Liver (tissue), 7 donors: ENCODE measurements at regions not wholly inside any gene's neighbourhood (a gene's known extent, or its start where the extent isn't known, plus 50 kb on each side); places are given as distances from the start of the nearest gene placed in this dataset.
"Not testable (repeated sequence)": the region's sequence is repeated elsewhere in the genome, so short reads cannot be mapped to it uniquely, and the experiment has no call there.

Experiments
- DNase-seq: peaks from one replicate; pipeline ENCODE4 v3.0.0-alpha.2; 2017; ENCODE audit warnings: low spot score
- H3K27ac ChIP-seq, 2 donors: one replicate each; pipeline ENCODE4 v1.7.0; 2013; ENCODE audit warnings: inconsistent platforms in 2 of 2, low read length in 2 of 2, control low read depth in 1 of 2, low read depth in 1 of 2, mild to moderate bottlenecking in 1 of 2
- H3K27me3 ChIP-seq, 4 donors: one replicate each; pipeline versions ENCODE4 v1.6.1 to v1.7.0; 2013; ENCODE audit warnings: low read length in 3 of 4, inconsistent platforms in 1 of 4, mild to moderate bottlenecking in 1 of 4, moderate library complexity in 1 of 4; ENCODE audit not compliant: control insufficient read depth in 4 of 4, insufficient read depth in 4 of 4
- H3K36me3 ChIP-seq, 4 donors: one replicate each; pipeline versions ENCODE4 v1.6.1 to v1.7.0; 2013; ENCODE audit warnings: low read length in 3 of 4, mild to moderate bottlenecking in 3 of 4, low read depth in 1 of 4, moderate library complexity in 1 of 4; ENCODE audit not compliant: control insufficient read depth in 4 of 4, insufficient read depth in 3 of 4
- H3K4me1 ChIP-seq, 4 donors: one replicate each; pipeline versions ENCODE4 v1.6.1 to v1.7.0; 2013; ENCODE audit warnings: low read length in 3 of 4, mild to moderate bottlenecking in 3 of 4, moderate library complexity in 1 of 4; ENCODE audit not compliant: control insufficient read depth in 4 of 4, insufficient read depth in 4 of 4
- H3K4me3 ChIP-seq, 3 donors: one replicate each; pipeline versions ENCODE4 v1.6.1 to v1.7.0; 2013; ENCODE audit warnings: low read length in 3 of 3, control low read depth in 1 of 3, low read depth in 1 of 3, mild to moderate bottlenecking in 1 of 3
- H3K9ac ChIP-seq, 2 donors: one replicate each; pipeline ENCODE4 v1.7.0; 2013; ENCODE audit warnings: low read length in 2 of 2, mild to moderate bottlenecking in 2 of 2, moderate library complexity in 2 of 2, control low read depth in 1 of 2, low read depth in 1 of 2
- H3K9me3 ChIP-seq, 4 donors: one replicate each; pipeline versions ENCODE4 v1.6.1 to v1.7.0; 2013; ENCODE audit warnings: low read length in 3 of 4; ENCODE audit not compliant: control insufficient read depth in 4 of 4
- EGR1 ChIP-seq, 2 donors: IDR thresholded peaks; 2 replicates each; pipeline ENCODE4 v1.6.1; 2016 to 2018; ENCODE audit warnings: antibody characterized with exemption in 2 of 2, low read depth in 2 of 2
- FOXA1 ChIP-seq: IDR thresholded peaks from 2 replicates; pipeline ENCODE4 v1.6.1; 2016; ENCODE audit warnings: antibody characterized with exemption
- FOXA2 ChIP-seq: IDR thresholded peaks from 2 replicates; pipeline ENCODE4 v1.6.1; 2016; ENCODE audit warnings: antibody characterized with exemption
- GABPA ChIP-seq, 2 donors: IDR thresholded peaks in 1 of 2; conservative IDR thresholded peaks in 1 of 2; 2 replicates each; pipeline ENCODE4 v1.6.1; 2016; ENCODE audit warnings: antibody characterized with exemption in 2 of 2, mild to moderate bottlenecking in 1 of 2, moderate library complexity in 1 of 2
- MAX ChIP-seq: IDR thresholded peaks from 2 replicates; pipeline ENCODE4 v1.6.1; 2016; ENCODE audit warnings: antibody characterized with exemption
- NR2F2 ChIP-seq: IDR thresholded peaks from 2 replicates; pipeline ENCODE4 v1.6.1; 2016; ENCODE audit warnings: antibody characterized with exemption
- RXRA ChIP-seq, 2 donors: IDR thresholded peaks; 2 replicates each; pipeline ENCODE4 v1.6.1; 2017 to 2018; ENCODE audit warnings: antibody characterized with exemption in 2 of 2, mild to moderate bottlenecking in 1 of 2
- SP1 ChIP-seq: IDR thresholded peaks from 2 replicates; pipeline ENCODE4 v1.6.1; 2018; ENCODE audit warnings: antibody characterized with exemption, mild to moderate bottlenecking
- TAF1 ChIP-seq: conservative IDR thresholded peaks from 2 replicates; pipeline ENCODE4 v1.6.1; 2016; ENCODE audit warnings: antibody characterized with exemption, mild to moderate bottlenecking
- YY1 ChIP-seq: IDR thresholded peaks from 2 replicates; pipeline ENCODE4 v1.6.1; 2016; ENCODE audit warnings: antibody characterized with exemption, mild to moderate bottlenecking
- WGBS: extraction: QIAGEN DNeasy Blood & Tissue Kit; methylation state at CpG from one replicate; pipeline ENCODE4 v1.1.7; 2013; 5-methylcytosine and 5-hydroxymethylcytosine counted together
- TF ChIP-seq, protein P1 (sequence below): IDR thresholded peaks from 2 replicates; pipeline ENCODE4 v1.6.1; 2016; ENCODE audit warnings: antibody characterized with exemption
- TF ChIP-seq, protein P2 (sequence below): IDR thresholded peaks from 2 replicates; pipeline ENCODE4 v1.6.1; 2016; ENCODE audit warnings: antibody characterized with exemption
- TF ChIP-seq, protein P3 (sequence below): IDR thresholded peaks from 2 replicates; pipeline ENCODE4 v1.6.1; 2016; ENCODE audit warnings: antibody characterized with exemption, mild to moderate bottlenecking
- donor health status: healthy.
- donor health status: healthy.
- donor health status: healthy.
- donor health status: healthy.

DNA sequence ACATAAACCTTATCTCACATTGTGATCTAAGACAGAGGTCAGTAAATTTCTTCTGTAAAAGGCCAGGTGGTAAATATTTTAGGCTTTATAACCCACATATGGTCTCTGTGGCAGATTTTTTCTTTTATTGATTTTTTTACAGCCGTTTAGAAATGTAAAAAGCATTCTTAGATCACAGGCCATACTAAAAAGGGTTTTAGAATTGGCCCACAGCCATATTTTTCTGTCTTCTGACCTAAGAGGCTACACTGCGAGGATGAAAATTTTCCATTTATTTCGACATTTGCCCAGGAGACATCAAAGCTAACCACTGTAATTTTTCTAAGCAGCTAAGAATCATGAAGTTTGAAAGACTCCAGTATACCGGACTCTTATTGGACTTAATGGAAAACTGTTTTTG is 377.2 kb upstream of the SGO1 start:
- H3K4me3 ChIP-seq = no peak overlapping the region
- TF ChIP-seq, protein P1, sequence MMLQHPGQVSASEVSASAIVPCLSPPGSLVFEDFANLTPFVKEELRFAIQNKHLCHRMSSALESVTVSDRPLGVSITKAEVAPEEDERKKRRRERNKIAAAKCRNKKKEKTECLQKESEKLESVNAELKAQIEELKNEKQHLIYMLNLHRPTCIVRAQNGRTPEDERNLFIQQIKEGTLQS = no peak
- TF ChIP-seq SP1 = no peak
- no peak for TF ChIP-seq GABPA (IDR thresholded peaks at IDR 0.05 in 1 of 2, conservative IDR thresholded peaks at IDR 0.05 in 1 of 2)
- TF ChIP-seq, protein P2, sequence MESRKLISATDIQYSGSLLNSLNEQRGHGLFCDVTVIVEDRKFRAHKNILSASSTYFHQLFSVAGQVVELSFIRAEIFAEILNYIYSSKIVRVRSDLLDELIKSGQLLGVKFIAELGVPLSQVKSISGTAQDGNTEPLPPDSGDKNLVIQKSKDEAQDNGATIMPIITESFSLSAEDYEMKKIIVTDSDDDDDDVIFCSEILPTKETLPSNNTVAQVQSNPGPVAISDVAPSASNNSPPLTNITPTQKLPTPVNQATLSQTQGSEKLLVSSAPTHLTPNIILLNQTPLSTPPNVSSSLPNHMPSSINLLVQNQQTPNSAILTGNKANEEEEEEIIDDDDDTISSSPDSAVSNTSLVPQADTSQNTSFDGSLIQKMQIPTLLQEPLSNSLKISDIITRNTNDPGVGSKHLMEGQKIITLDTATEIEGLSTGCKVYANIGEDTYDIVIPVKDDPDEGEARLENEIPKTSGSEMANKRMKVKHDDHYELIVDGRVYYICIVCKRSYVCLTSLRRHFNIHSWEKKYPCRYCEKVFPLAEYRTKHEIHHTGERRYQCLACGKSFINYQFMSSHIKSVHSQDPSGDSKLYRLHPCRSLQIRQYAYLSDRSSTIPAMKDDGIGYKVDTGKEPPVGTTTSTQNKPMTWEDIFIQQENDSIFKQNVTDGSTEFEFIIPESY = no peak
- no peak for TF ChIP-seq YY1
- no peak for TF ChIP-seq NR2F2
- TF ChIP-seq EGR1 (IDR thresholded peaks at IDR 0.05; ENCODE audit: low read depth in 2 of 2) = no peak
- TF ChIP-seq RXRA (IDR thresholded peaks at IDR 0.05) = no peak
- no peak for TF ChIP-seq FOXA1
- TF ChIP-seq FOXA2 = no peak
- TF ChIP-seq, protein P3, sequence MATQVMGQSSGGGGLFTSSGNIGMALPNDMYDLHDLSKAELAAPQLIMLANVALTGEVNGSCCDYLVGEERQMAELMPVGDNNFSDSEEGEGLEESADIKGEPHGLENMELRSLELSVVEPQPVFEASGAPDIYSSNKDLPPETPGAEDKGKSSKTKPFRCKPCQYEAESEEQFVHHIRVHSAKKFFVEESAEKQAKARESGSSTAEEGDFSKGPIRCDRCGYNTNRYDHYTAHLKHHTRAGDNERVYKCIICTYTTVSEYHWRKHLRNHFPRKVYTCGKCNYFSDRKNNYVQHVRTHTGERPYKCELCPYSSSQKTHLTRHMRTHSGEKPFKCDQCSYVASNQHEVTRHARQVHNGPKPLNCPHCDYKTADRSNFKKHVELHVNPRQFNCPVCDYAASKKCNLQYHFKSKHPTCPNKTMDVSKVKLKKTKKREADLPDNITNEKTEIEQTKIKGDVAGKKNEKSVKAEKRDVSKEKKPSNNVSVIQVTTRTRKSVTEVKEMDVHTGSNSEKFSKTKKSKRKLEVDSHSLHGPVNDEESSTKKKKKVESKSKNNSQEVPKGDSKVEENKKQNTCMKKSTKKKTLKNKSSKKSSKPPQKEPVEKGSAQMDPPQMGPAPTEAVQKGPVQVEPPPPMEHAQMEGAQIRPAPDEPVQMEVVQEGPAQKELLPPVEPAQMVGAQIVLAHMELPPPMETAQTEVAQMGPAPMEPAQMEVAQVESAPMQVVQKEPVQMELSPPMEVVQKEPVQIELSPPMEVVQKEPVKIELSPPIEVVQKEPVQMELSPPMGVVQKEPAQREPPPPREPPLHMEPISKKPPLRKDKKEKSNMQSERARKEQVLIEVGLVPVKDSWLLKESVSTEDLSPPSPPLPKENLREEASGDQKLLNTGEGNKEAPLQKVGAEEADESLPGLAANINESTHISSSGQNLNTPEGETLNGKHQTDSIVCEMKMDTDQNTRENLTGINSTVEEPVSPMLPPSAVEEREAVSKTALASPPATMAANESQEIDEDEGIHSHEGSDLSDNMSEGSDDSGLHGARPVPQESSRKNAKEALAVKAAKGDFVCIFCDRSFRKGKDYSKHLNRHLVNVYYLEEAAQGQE = no peak
- no peak for TF ChIP-seq TAF1
- TF ChIP-seq MAX = no peak
- no peak overlapping the region for H3K9ac ChIP-seq
- WGBS = 61% methylated on average over 4 of the region's 4 CpGs
- H3K4me1 ChIP-seq = no peaks in the 10 kb centered on the region
- H3K9me3 ChIP-seq = no peaks in the 10 kb centered on the region
- no peaks in the 10 kb centered on the region for H3K36me3 ChIP-seq
- no peak for DNase-seq
- H3K27me3 ChIP-seq = no peaks in the 10 kb centered on the region
- no peak overlapping the region for H3K27ac ChIP-seq

DNA sequence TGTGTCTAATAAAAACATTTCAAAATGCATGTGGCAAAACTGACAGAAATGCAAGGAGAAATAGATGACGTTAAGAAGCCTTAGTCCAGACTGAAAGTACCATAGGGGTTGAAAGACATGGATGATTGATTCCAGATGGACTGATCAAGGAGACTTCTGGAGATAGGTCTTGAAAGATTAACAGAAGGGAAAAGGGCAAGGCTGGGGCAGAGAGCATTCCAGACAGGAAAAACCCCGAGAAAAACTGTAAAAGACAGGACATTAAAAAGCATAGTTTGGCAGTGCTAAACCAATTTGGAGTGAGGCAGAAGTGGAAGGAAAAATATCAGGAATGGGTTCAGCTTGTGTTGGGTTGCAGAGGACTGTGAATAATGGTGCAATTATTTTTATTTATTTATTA is 375.2 kb upstream of the SGO1 start:
- no peak for DNase-seq
- H3K4me3 ChIP-seq = no peak overlapping the region
- no peak overlapping the region for H3K9ac ChIP-seq
- H3K9me3 ChIP-seq = no peaks in the 10 kb centered on the region
- H3K4me1 ChIP-seq = no peaks in the 10 kb centered on the region
- TF ChIP-seq, protein P1 = no peak
- TF ChIP-seq NR2F2 (no peak), FOXA2 (no peak), YY1 (no peak), FOXA1 (no peak), SP1 (no peak), EGR1 (IDR thresholded peaks at IDR 0.05; ENCODE audit: low read depth in 2 of 2) (no peak), GABPA (IDR thresholded peaks at IDR 0.05 in 1 of 2, conservative IDR thresholded peaks at IDR 0.05 in 1 of 2) (no peak), TAF1 (no peak), MAX (no peak)
- no peaks in the 10 kb centered on the region for H3K27me3 ChIP-seq
- 63% methylated on average over 2 of the region's 2 CpGs for WGBS
- no peaks in the 10 kb centered on the region for H3K36me3 ChIP-seq
- no peak overlapping the region for H3K27ac ChIP-seq

GRCh38 chr3:20560446-20560845 is 374.4 kb upstream of the SGO1 start:
- H3K4me3 ChIP-seq, H3K9ac ChIP-seq, H3K9me3 ChIP-seq, H3K27ac ChIP-seq, DNase-seq, H3K4me1 ChIP-seq, H3K36me3 ChIP-seq, H3K27me3 ChIP-seq: not testable (repeated sequence)
- WGBS = 84% methylated on average over 5 of the region's 5 CpGs
